Thyroid gland (tissue), 4 donors: ENCODE measurements at regions not wholly inside any gene's neighbourhood (a gene's known extent, or its start where the extent isn't known, plus 50 kb on each side); places are given as distances from the start of the nearest gene placed in this dataset.

Source experiments
- POLR2A ChIP-seq, 2 donors: fragments of 450-650 bp; IDR thresholded peaks; one replicate each; pipeline ENCODE4 v1.6.1; 2017; ENCODE audit warnings: antibody characterized with exemption in 2 of 2, mild to moderate bottlenecking in 2 of 2, moderate library complexity in 1 of 2
- TF ChIP-seq, protein P1 (sequence below), 6 experiments: fragments of 200-600 bp in 3 of 6; fragments of 450-650 bp in 3 of 6; sonication (generic) in 3 of 6; IDR thresholded peaks; one replicate each; pipeline ENCODE4 v1.5.1; 2016 to 2019; ENCODE audit warnings: antibody characterized with exemption in 6 of 6, mild to moderate bottlenecking in 2 of 6, inconsistent platforms in 1 of 6, moderate library complexity in 1 of 6

DNA sequence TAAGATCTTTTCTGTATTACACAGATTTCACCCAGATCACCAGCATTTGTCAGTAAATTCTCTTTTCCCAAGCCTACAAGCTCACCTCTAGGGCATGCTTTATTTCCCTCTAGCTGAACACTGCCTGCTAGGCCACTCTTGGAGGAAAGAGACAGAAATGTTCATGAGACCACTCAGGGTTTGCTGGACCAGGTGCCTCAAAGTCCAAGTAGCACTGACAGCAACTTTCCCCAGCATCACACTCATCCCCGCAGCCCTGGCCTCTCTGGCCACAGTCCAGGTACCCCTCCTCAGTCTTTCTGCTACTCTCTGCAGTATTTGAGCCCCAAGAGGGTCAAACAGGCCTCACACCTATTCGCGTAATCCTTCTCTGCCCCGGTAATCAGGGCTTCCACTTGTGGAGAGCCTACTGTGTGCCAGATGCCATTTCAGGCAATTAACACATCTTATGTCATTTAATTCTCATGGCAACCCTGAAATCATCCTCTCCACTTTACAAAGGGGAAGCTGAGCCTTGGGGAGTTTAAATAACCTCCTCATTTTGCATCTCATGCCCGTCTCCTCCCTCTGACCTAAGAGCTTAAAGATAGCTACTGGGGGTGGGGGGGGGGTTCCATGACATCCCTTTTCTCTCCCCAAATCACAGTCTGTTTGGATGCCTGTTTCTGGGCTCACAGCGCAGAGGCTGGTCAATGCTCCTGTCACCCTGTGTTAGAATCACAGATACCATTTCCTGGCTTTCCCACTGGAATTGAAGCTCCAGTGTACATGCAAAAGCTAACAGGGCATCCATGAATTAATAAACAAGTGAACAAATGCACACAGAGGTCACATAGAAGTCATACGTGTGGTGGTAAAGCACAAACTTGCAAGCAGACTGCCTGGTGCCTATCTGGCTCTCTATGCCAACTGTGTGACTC is 88.5 kb downstream of the PRLHR start:
- TF ChIP-seq, protein P1, sequence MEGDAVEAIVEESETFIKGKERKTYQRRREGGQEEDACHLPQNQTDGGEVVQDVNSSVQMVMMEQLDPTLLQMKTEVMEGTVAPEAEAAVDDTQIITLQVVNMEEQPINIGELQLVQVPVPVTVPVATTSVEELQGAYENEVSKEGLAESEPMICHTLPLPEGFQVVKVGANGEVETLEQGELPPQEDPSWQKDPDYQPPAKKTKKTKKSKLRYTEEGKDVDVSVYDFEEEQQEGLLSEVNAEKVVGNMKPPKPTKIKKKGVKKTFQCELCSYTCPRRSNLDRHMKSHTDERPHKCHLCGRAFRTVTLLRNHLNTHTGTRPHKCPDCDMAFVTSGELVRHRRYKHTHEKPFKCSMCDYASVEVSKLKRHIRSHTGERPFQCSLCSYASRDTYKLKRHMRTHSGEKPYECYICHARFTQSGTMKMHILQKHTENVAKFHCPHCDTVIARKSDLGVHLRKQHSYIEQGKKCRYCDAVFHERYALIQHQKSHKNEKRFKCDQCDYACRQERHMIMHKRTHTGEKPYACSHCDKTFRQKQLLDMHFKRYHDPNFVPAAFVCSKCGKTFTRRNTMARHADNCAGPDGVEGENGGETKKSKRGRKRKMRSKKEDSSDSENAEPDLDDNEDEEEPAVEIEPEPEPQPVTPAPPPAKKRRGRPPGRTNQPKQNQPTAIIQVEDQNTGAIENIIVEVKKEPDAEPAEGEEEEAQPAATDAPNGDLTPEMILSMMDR (IDR thresholded peaks at IDR 0.05): no peak
- TF ChIP-seq POLR2A (IDR thresholded peaks at IDR 0.05): no peak
